ENCODE measurements at regions not wholly inside any gene's neighbourhood (a gene's known extent, or its start where the extent isn't known, plus 50 kb on each side); places are given as distances from the start of the nearest gene placed in this dataset.

- H3K9ac ChIP-seq (ENCODE audit: low read length): no peak overlapping the region
- intact Hi-C loops (cut with micrococcal nuclease): no loop called here
- TF ChIP-seq ZNF274 (IDR thresholded peaks at IDR 0.05; ENCODE audit: low read depth, low read length): no peak
- TF ChIP-seq MAX (IDR thresholded peaks at IDR 0.05): no peak
- no peak for TF ChIP-seq ELF1 (IDR thresholded peaks at IDR 0.05; ENCODE audit: borderline replicate concordance, low read depth)
- TF ChIP-seq POLR2A (IDR thresholded peaks at IDR 0.05; ENCODE audit: borderline replicate concordance, extremely low read depth, insufficient read depth, insufficient read length): no peak
- TF ChIP-seq SP1 (IDR thresholded peaks at IDR 0.05; ENCODE audit: low read depth): no peak
- no peak for TF ChIP-seq CBX3 (IDR thresholded peaks at IDR 0.05; ENCODE audit: low read depth)
- no peak for TF ChIP-seq YY1 (IDR thresholded peaks at IDR 0.05; ENCODE audit: extremely low read depth, insufficient replicate concordance, low read depth, low read length)
- TF ChIP-seq SRF (IDR thresholded peaks at IDR 0.05; ENCODE audit: low read depth): no peak
- TF ChIP-seq EZH2 (IDR thresholded peaks at IDR 0.05): no peak
- TF ChIP-seq ZBTB33 (IDR thresholded peaks at IDR 0.05; ENCODE audit: extremely low read depth, insufficient replicate concordance, low read length): no peak
- no peak for TF ChIP-seq RAD21 (IDR thresholded peaks at IDR 0.05; ENCODE audit: low read depth)
- no peak for TF ChIP-seq CTCF (IDR thresholded peaks at IDR 0.05 in 2 of 3, conservative IDR thresholded peaks at IDR 0.05 in 1 of 3; ENCODE audit: borderline replicate concordance in 1 of 3, insufficient read depth in 1 of 3, low read depth in 2 of 3, low read length in 2 of 3)
- no peak for TF ChIP-seq SIN3A (IDR thresholded peaks at IDR 0.05; ENCODE audit: low read depth)
- no peak for TF ChIP-seq CEBPB (IDR thresholded peaks at IDR 0.05; ENCODE audit: low read depth)
- TF ChIP-seq EZH2phosphoT487 (IDR thresholded peaks at IDR 0.05; ENCODE audit: borderline replicate concordance): no peak
- no peak for TF ChIP-seq ZFX (IDR thresholded peaks at IDR 0.05)
- TF ChIP-seq TCF7L2 (IDR thresholded peaks at IDR 0.05; ENCODE audit: borderline replicate concordance, extremely low read depth, insufficient read depth, insufficient read length): no peak
- ATAC-seq: no peak
- no peak overlapping the region for H3K4me3 ChIP-seq (replicated peaks in 1 of 2; ENCODE audit: low read depth in 1 of 2, low read length in 2 of 2)
- H3K9me3 ChIP-seq (ENCODE audit: control insufficient read depth in 1 of 2, insufficient read depth in 1 of 2, low read depth in 1 of 2, low read length in 2 of 2): no peaks in the 10 kb centered on the region
- no peak for DNase-seq (ENCODE audit: low read depth, low spot score)
- ChIA-PET POLR2A (no interaction called here), CTCF (no interaction called here), RAD21 (ENCODE audit: low non-redundant PET in 1 of 2, low total read pairs in 2 of 2, uncharacterized antibody in 2 of 2, unreplicated experiment in 2 of 2) (no interaction called here)
- H3K9me2 ChIP-seq (ENCODE audit: insufficient read depth): no peaks in the 10 kb centered on the region; the same call in 1 of the 2 replicates
- H3K27me3 ChIP-seq (ENCODE audit: insufficient read depth, low read length): no peaks in the 10 kb centered on the region
- no peak overlapping the region for H2AFZ ChIP-seq (ENCODE audit: low read depth, low read length, poor library complexity, severe bottlenecking)
- no peaks in the 10 kb centered on the region for H4K20me1 ChIP-seq (ENCODE audit: insufficient read depth)
- no TSS peak for BruUV-seq (replicated peaks)
- H3K27ac ChIP-seq (ENCODE audit: low read depth, low read length): no peak overlapping the region
- H3K36me3 ChIP-seq (ENCODE audit: control insufficient read depth in 1 of 2, insufficient read depth in 2 of 2, low read length in 2 of 2): no peaks in the 10 kb centered on the region
- H3K4me1 ChIP-seq (ENCODE audit: control insufficient read depth in 1 of 2, insufficient read depth in 2 of 2, low read length in 2 of 2): no peaks in the 10 kb centered on the region
- no peaks in the 10 kb centered on the region for H3K79me2 ChIP-seq (ENCODE audit: insufficient read depth, low read length)
- H3K4me2 ChIP-seq (ENCODE audit: low read length): no peak overlapping the region
Measured at GRCh38 chr11:121924191-121924590, 191.8 kb downstream of the BLID start.

Data from HCT116 (cell line).